H1 (cell line): ENCODE measurements at regions not wholly inside any gene's neighbourhood (a gene's known extent, or its start where the extent isn't known, plus 50 kb on each side); places are given as distances from the start of the nearest gene placed in this dataset.

Source experiments
- CTCF ChIA-PET: fragments of 300-600 bp; sonication (Branson Sonifier 250); formaldehyde crosslinking; loops from one replicate; lab custom pipeline; 2021; ENCODE audit not compliant: partially characterized antibody; lab: Charles Lee
- POLR2A ChIA-PET: fragments of 300-600 bp; sonication (Branson Sonifier 250); formaldehyde crosslinking; loops from one replicate; lab custom pipeline; 2021; ENCODE audit warnings: inconsistent platforms; ENCODE audit not compliant: partially characterized antibody; lab: Charles Lee
- DNase-seq, 2 experiments: peaks; one replicate each; pipeline versions ENCODE4 v3.0.0 to v3.0.0-alpha.2; 2010 to 2022; ENCODE audit warnings: low spot score in 2 of 2, low read depth in 1 of 2, mixed read lengths in 1 of 2
- FAIRE-seq: peaks from 2 replicates; lab custom pipeline; 2011; peaks lifted over from hg19 to GRCh38; lab: Jason Lieb, UNC
- H2AFZ ChIP-seq: 2 replicates; pipeline ENCODE4 v1.8.1; 2012; ENCODE audit warnings: low read length, inconsistent platforms
- H2AK5ac ChIP-seq: 2 replicates; pipeline ENCODE4 v1.6.1; 2013; ENCODE audit warnings: low read depth, low read length
- H2BK120ac ChIP-seq: replicated peaks from 2 replicates; pipeline ENCODE3; 2013; ENCODE audit warnings: low read depth, low read length, inconsistent platforms
- H2BK12ac ChIP-seq: 2 replicates; pipeline ENCODE4 v1.6.1; 2013; ENCODE audit warnings: low read depth, low read length
- H2BK15ac ChIP-seq: 2 replicates; pipeline ENCODE4 v1.6.1; 2013; ENCODE audit warnings: low read length
- H2BK20ac ChIP-seq: 2 replicates; pipeline ENCODE4 v1.6.1; 2013; ENCODE audit warnings: low read length
- H2BK5ac ChIP-seq: 2 replicates; pipeline ENCODE4 v1.6.1; 2013; ENCODE audit warnings: low read depth, low read length
- H3K14ac ChIP-seq: 2 replicates; pipeline ENCODE4 v1.6.1; 2013; ENCODE audit warnings: inconsistent platforms; ENCODE audit not compliant: insufficient read length
- H3K18ac ChIP-seq: 2 replicates; pipeline ENCODE4 v1.6.1; 2013; ENCODE audit warnings: low read length; ENCODE audit errors: extremely low read depth
- H3K23ac ChIP-seq: 2 replicates; pipeline ENCODE4 v1.6.1; 2013; ENCODE audit warnings: inconsistent platforms; ENCODE audit not compliant: insufficient read length
- H3K23me2 ChIP-seq: 2 replicates; pipeline ENCODE4 v1.6.1; 2013; ENCODE audit warnings: low read depth, low read length
- H3K27ac ChIP-seq: 2 replicates; pipeline ENCODE4 v1.6.1; 2011; ENCODE audit warnings: low read depth, low read length, inconsistent platforms
- H3K27me3 ChIP-seq, 4 experiments: replicated peaks in 1 of 4; 1 replicate in 1 of 4; 2 replicates in 3 of 4; pipeline versions ENCODE4 v1.6.1 to v1.8.1; 2011 to 2013; ENCODE audit warnings: low read length in 3 of 4, mild to moderate bottlenecking in 3 of 4, inconsistent platforms in 2 of 4, mixed read lengths in 2 of 4, moderate library complexity in 1 of 4; ENCODE audit not compliant: control insufficient read depth in 3 of 4, insufficient read depth in 3 of 4; ENCODE audit errors: extremely low read depth in 1 of 4
- H3K36me3 ChIP-seq, 4 experiments: 2 replicates each; pipeline versions ENCODE4 v1.6.1 to v1.8.1; 2011 to 2013; ENCODE audit warnings: mild to moderate bottlenecking in 4 of 4, low read length in 3 of 4, moderate library complexity in 2 of 4, control low read depth in 1 of 4, inconsistent platforms in 1 of 4; ENCODE audit not compliant: insufficient read depth in 4 of 4, control insufficient read depth in 2 of 4
- H3K4ac ChIP-seq: replicated peaks from 2 replicates; pipeline ENCODE3; 2013; ENCODE audit warnings: low read length, low read depth, mixed read lengths, inconsistent platforms; ENCODE audit not compliant: insufficient read length
- H3K4me1 ChIP-seq, 4 experiments: replicated peaks in 1 of 4; 1 replicate in 1 of 4; 2 replicates in 3 of 4; pipeline versions ENCODE4 v1.6.1 to v1.8.1; 2011 to 2013; ENCODE audit warnings: low read length in 3 of 4, inconsistent platforms in 2 of 4, mixed read lengths in 1 of 4; ENCODE audit not compliant: insufficient read depth in 4 of 4, control insufficient read depth in 3 of 4
- H3K4me2 ChIP-seq, 2 experiments: 2 replicates each; pipeline versions ENCODE4 v1.6.1 to v1.8.1; 2011 to 2013; ENCODE audit warnings: low read depth in 2 of 2, low read length in 2 of 2, control low read depth in 1 of 2, inconsistent platforms in 1 of 2, mild to moderate bottlenecking in 1 of 2; ENCODE audit not compliant: insufficient read depth in 1 of 2
- H3K4me3 ChIP-seq, 4 experiments: fragments of 200-600, 300-600 bp in 1 of 4; sonication (generic), shearing (Covaris generic), sonication (Bioruptor Twin) in 1 of 4; 2 replicates each; pipeline versions ENCODE4 v1.5.1 to v1.8.1; 2011 to 2016; ENCODE audit warnings: low read length in 4 of 4, low read depth in 3 of 4, control low read depth in 2 of 4, inconsistent platforms in 2 of 4, mild to moderate bottlenecking in 2 of 4, mixed read lengths in 1 of 4, moderate library complexity in 1 of 4; ENCODE audit not compliant: insufficient read depth in 2 of 4; ENCODE audit errors: extremely low read depth in 1 of 4
- H3K56ac ChIP-seq: replicated peaks from 2 replicates; pipeline ENCODE3; 2013; ENCODE audit warnings: low read depth, mild to moderate bottlenecking, mixed read lengths, low read length, inconsistent platforms; ENCODE audit not compliant: insufficient read length
- H3K79me1 ChIP-seq: 2 replicates; pipeline ENCODE4 v1.6.1; 2013; ENCODE audit warnings: low read depth, low read length, control low read depth
- H3K79me2 ChIP-seq, 2 experiments: 2 replicates each; pipeline versions ENCODE4 v1.6.1 to v1.8.1; 2012 to 2013; ENCODE audit warnings: low read length in 2 of 2, mild to moderate bottlenecking in 2 of 2, inconsistent platforms in 1 of 2; ENCODE audit not compliant: insufficient read depth in 2 of 2, control insufficient read depth in 1 of 2
- H3K9ac ChIP-seq, 4 experiments: replicated peaks in 1 of 4; 1 replicate in 1 of 4; 2 replicates in 3 of 4; pipeline versions ENCODE4 v1.6.1 to v1.8.1; 2011 to 2013; ENCODE audit warnings: low read depth in 3 of 4, low read length in 3 of 4, control low read depth in 2 of 4, mild to moderate bottlenecking in 2 of 4, moderate library complexity in 2 of 4, inconsistent platforms in 1 of 4; ENCODE audit errors: extremely low read depth in 1 of 4
- H3K9me3 ChIP-seq, 2 experiments: 2 replicates each; pipeline versions ENCODE4 v1.6.1 to v1.8.1; 2012 to 2013; ENCODE audit warnings: mild to moderate bottlenecking in 2 of 2, moderate library complexity in 2 of 2, control low read depth in 1 of 2, inconsistent platforms in 1 of 2, low read depth in 1 of 2, low read length in 1 of 2, mixed read lengths in 1 of 2; ENCODE audit not compliant: insufficient read depth in 2 of 2
- H4K20me1 ChIP-seq, 2 experiments: replicated peaks in 1 of 2; 2 replicates each; pipeline versions ENCODE3 to v1.8.1; 2011 to 2013; ENCODE audit warnings: inconsistent platforms in 2 of 2, low read length in 2 of 2, mild to moderate bottlenecking in 1 of 2; ENCODE audit not compliant: insufficient read depth in 2 of 2, control insufficient read depth in 1 of 2
- H4K5ac ChIP-seq: 2 replicates; pipeline ENCODE4 v1.6.1; 2013; ENCODE audit warnings: low read length, low read depth, mixed read lengths, inconsistent platforms; ENCODE audit not compliant: insufficient read length
- H4K8ac ChIP-seq: 2 replicates; pipeline ENCODE4 v1.8.0; 2013; ENCODE audit warnings: mild to moderate bottlenecking, moderate library complexity, low read length, inconsistent platforms; ENCODE audit not compliant: insufficient read depth; ENCODE audit errors: extremely low read depth
- H4K91ac ChIP-seq: replicated peaks from 2 replicates; pipeline ENCODE3; 2013; ENCODE audit warnings: low read length, mixed read lengths, inconsistent platforms; ENCODE audit not compliant: insufficient read length
- BRCA1 ChIP-seq: IDR thresholded peaks from 2 replicates; pipeline ENCODE4 v1.6.1; 2012; ENCODE audit warnings: low read depth, low read length, improper control_type of control experiment
- CREB1 ChIP-seq: IDR thresholded peaks from 2 replicates; pipeline ENCODE4 v1.6.1; 2012; ENCODE audit warnings: inconsistent platforms
- FOSL1 ChIP-seq: IDR thresholded peaks from 2 replicates; pipeline ENCODE4 v1.6.1; 2011; ENCODE audit warnings: mild to moderate bottlenecking, low read depth, low read length, moderate library complexity; ENCODE audit not compliant: insufficient read depth
- KDM4A ChIP-seq: IDR thresholded peaks from one replicate; pipeline ENCODE4 v1.7.1; 2012; ENCODE audit warnings: low read depth, mild to moderate bottlenecking, moderate library complexity, low read length, inconsistent platforms; ENCODE audit not compliant: severe bottlenecking
- POLR2AphosphoS5 ChIP-seq: IDR thresholded peaks from 2 replicates; pipeline ENCODE4 v1.6.1; 2011; ENCODE audit warnings: low read depth, low read length
- RXRA ChIP-seq: IDR thresholded peaks from 2 replicates; pipeline ENCODE4 v1.6.1; 2011; ENCODE audit warnings: low read depth, mild to moderate bottlenecking, low read length, moderate library complexity; ENCODE audit not compliant: insufficient read depth
- TCF12 ChIP-seq: IDR thresholded peaks from 2 replicates; pipeline ENCODE4 v1.6.1; 2011; ENCODE audit warnings: low read depth, mild to moderate bottlenecking, low read length
- whole genome bisulfite sequencing, 2 experiments: shearing (Covaris generic) in 1 of 2; methylation state at CpG; one replicate each; pipeline versions ENCODE4 v1.1.6 to v1.1.7; 2013 to 2015; ENCODE audit warnings: low lambda C conversion rate in 2 of 2, mixed read lengths in 2 of 2, inconsistent platforms in 1 of 2, low coverage in 1 of 2, missing lambda C conversion rate in 1 of 2; ENCODE audit not compliant: insufficient replicate concordance in 2 of 2, insufficient coverage in 1 of 2, insufficient read length in 1 of 2; ENCODE audit errors: extremely low coverage in 1 of 2, missing lambda C conversion rate in 1 of 2; 5-methylcytosine and 5-hydroxymethylcytosine counted together

- H3K14ac ChIP-seq, result no peak overlapping the region
- POLR2A ChIA-PET, result no interaction called here
- DNase-seq, result no peak
Observed at GRCh38 chr6:61210549-61210948, 1075.5 kb downstream of the KHDRBS2 start.

More at GRCh38 chr6:61210549-61210948, 1075.5 kb downstream of the KHDRBS2 start:
- Histone ChIP-seq H3K9ac (no peak overlapping the region), H4K5ac (no peak overlapping the region), H3K79me2 (no peaks in the 10 kb centered on the region), H3K23ac (no peak overlapping the region), H2BK15ac (no peak overlapping the region), H4K91ac (no peak overlapping the region), H3K4ac (no peak overlapping the region), H2AK5ac (no peak overlapping the region), H3K56ac (no peak overlapping the region), H3K79me1 (no peaks in the 10 kb centered on the region), H4K20me1 (no peaks in the 10 kb centered on the region), H2AFZ (no peak overlapping the region), H3K27ac (no peak overlapping the region), H3K18ac (no peak overlapping the region), H3K4me3 (no peak overlapping the region), H3K4me1 (no peaks in the 10 kb centered on the region), H2BK5ac (no peak overlapping the region), H4K8ac (no peak overlapping the region), H2BK12ac (no peak overlapping the region), H2BK20ac (no peak overlapping the region), H3K23me2 (no peaks in the 10 kb centered on the region), H3K36me3 (peaks cover 0 to 6% (median 0%) of the 10 kb centered on the region in 4 experiments; a peak in 1 of 8 replicates), H2BK120ac (no peak overlapping the region), H3K9me3 (peaks cover 29 to 41% of the 10 kb centered on the region in 2 experiments), H3K27me3 (no peaks in the 10 kb centered on the region), H3K4me2 (no peak overlapping the region)
- WGBS, 2 experiments, result 84% methylated on average over 1 of the region's 1 CpG; no CpG with 5 or more reads in 1 of the 2 experiments
- no peak for FAIRE-seq
- TF ChIP-seq TCF12, result no peak
- no peak for TF ChIP-seq CREB1
- TF ChIP-seq POLR2AphosphoS5, result no peak
- no peak for TF ChIP-seq KDM4A
- TF ChIP-seq FOSL1, result no peak
- TF ChIP-seq BRCA1, result no peak
- TF ChIP-seq RXRA, result no peak
- CTCF ChIA-PET, result no interaction called here
